NB4 (cell line): ENCODE measurements at regions not wholly inside any gene's neighbourhood (a gene's known extent, or its start where the extent isn't known, plus 50 kb on each side); places are given as distances from the start of the nearest gene placed in this dataset.

Source experiments
- CTCF ChIP-seq: IDR thresholded peaks from one replicate; pipeline ENCODE4 v1.5.1; 2012; ENCODE audit warnings: low read depth, low read length
- POLR2A ChIP-seq: IDR thresholded peaks from 2 replicates; pipeline ENCODE4 v1.6.1; 2011; ENCODE audit warnings: mild to moderate bottlenecking; ENCODE audit not compliant: insufficient read length; ENCODE audit errors: extremely low read depth

- TF ChIP-seq CTCF = no peak
- TF ChIP-seq POLR2A = no peak
These were observed 95.9 kb upstream of the PRR23E start for GRCh38 chr3:127097072-127097405.
